ENCODE measurements at regions not wholly inside any gene's neighbourhood (a gene's known extent, or its start where the extent isn't known, plus 50 kb on each side); places are given as distances from the start of the nearest gene placed in this dataset.

- BruUV-seq (replicated peaks): no TSS peak
- intact Hi-C loops (cut with micrococcal nuclease): no loop called here
- ChIA-PET RAD21 (ENCODE audit: low non-redundant PET in 1 of 2, low total read pairs in 2 of 2, uncharacterized antibody in 2 of 2, unreplicated experiment in 2 of 2) (no interaction called here), POLR2A (no interaction called here), CTCF (no interaction called here)
- Histone ChIP-seq H3K36me3 (ENCODE audit: control insufficient read depth in 1 of 2, insufficient read depth in 2 of 2, low read length in 2 of 2) (no peaks in the 10 kb centered on the region), H2AFZ (ENCODE audit: low read depth, low read length, poor library complexity, severe bottlenecking) (no peak overlapping the region), H3K9me3 (ENCODE audit: control insufficient read depth in 1 of 2, insufficient read depth in 1 of 2, low read depth in 1 of 2, low read length in 2 of 2) (no peaks in the 10 kb centered on the region), H3K4me2 (ENCODE audit: low read length) (no peak overlapping the region), H3K27ac (ENCODE audit: low read depth, low read length) (no peak overlapping the region), H3K4me1 (ENCODE audit: control insufficient read depth in 1 of 2, insufficient read depth in 2 of 2, low read length in 2 of 2) (no peaks in the 10 kb centered on the region), H3K27me3 (ENCODE audit: insufficient read depth, low read length) (no peaks in the 10 kb centered on the region), H3K9me2 (ENCODE audit: insufficient read depth) (no peaks in the 10 kb centered on the region), H3K4me3 (replicated peaks in 1 of 2; ENCODE audit: low read depth in 1 of 2, low read length in 2 of 2) (no peak overlapping the region), H3K79me2 (ENCODE audit: insufficient read depth, low read length) (no peaks in the 10 kb centered on the region), H4K20me1 (ENCODE audit: insufficient read depth) (no peaks in the 10 kb centered on the region), H3K9ac (ENCODE audit: low read length) (no peak overlapping the region)
- DNase-seq (ENCODE audit: low read depth, low spot score): no peak
- no peak for ATAC-seq
- TF ChIP-seq JUND (IDR thresholded peaks at IDR 0.05) (no peak), EZH2 (IDR thresholded peaks at IDR 0.05) (no peak), CEBPB (IDR thresholded peaks at IDR 0.05; ENCODE audit: low read depth) (no peak), ATF3 (IDR thresholded peaks at IDR 0.05) (no peak), ZFX (IDR thresholded peaks at IDR 0.05) (no peak), ELF1 (IDR thresholded peaks at IDR 0.05; ENCODE audit: borderline replicate concordance, low read depth) (no peak), CBX3 (IDR thresholded peaks at IDR 0.05; ENCODE audit: low read depth) (no peak), SP1 (IDR thresholded peaks at IDR 0.05; ENCODE audit: low read depth) (no peak), REST (IDR thresholded peaks at IDR 0.05; ENCODE audit: low read depth) (no peak), EZH2phosphoT487 (IDR thresholded peaks at IDR 0.05; ENCODE audit: borderline replicate concordance) (no peak), POLR2AphosphoS5 (IDR thresholded peaks at IDR 0.05; ENCODE audit: low read depth, low read length) (no peak), YY1 (IDR thresholded peaks at IDR 0.05; ENCODE audit: extremely low read depth, insufficient replicate concordance, low read depth, low read length) (no peak), RAD21 (IDR thresholded peaks at IDR 0.05; ENCODE audit: low read depth) (no peak), CTCF (IDR thresholded peaks at IDR 0.05 in 2 of 3, conservative IDR thresholded peaks at IDR 0.05 in 1 of 3; ENCODE audit: borderline replicate concordance in 1 of 3, insufficient read depth in 1 of 3, low read depth in 2 of 3, low read length in 2 of 3) (no peak), MAX (IDR thresholded peaks at IDR 0.05) (no peak), SRF (IDR thresholded peaks at IDR 0.05; ENCODE audit: low read depth) (no peak), ZNF274 (IDR thresholded peaks at IDR 0.05; ENCODE audit: low read depth, low read length) (no peak), FOSL1 (IDR thresholded peaks at IDR 0.05; ENCODE audit: low read depth) (no peak), TCF7L2 (IDR thresholded peaks at IDR 0.05; ENCODE audit: borderline replicate concordance, extremely low read depth, insufficient read depth, insufficient read length) (no peak), ZBTB33 (IDR thresholded peaks at IDR 0.05; ENCODE audit: extremely low read depth, insufficient replicate concordance, low read length) (no peak)
Measured at GRCh38 chr1:78267513-78268218, 221.9 kb downstream of the GIPC2 start.

All from HCT116 (cell line).